GM19468 (cell line): ENCODE measurements at regions not wholly inside any gene's neighbourhood (a gene's known extent, or its start where the extent isn't known, plus 50 kb on each side); places are given as distances from the start of the nearest gene placed in this dataset.

Source experiments
- ATAC-seq: cut with Tn5 transposase; IDR thresholded peaks from one replicate; pipeline ENCODE4 v1.9.1; 2021; ENCODE audit warnings: mild to moderate bottlenecking, moderate library complexity, moderate number of reproducible peaks; ENCODE audit not compliant: unreplicated experiment; ENCODE audit errors: extremely low read depth

GRCh38 chr18:56196495-56197225 lies 441.7 kb downstream of the TXNL1 start:
- ATAC-seq: no peak

- ATAC-seq: no peak
Observed at GRCh38 chr18:56191334-56191733, 447.1 kb downstream of the TXNL1 start.

GRCh38 chr18:56189615-56190014 lies 448.8 kb downstream of the TXNL1 start:
- no peak for ATAC-seq

- no peak for ATAC-seq
Observed at GRCh38 chr18:56188529-56189275, 449.7 kb downstream of the TXNL1 start.

- ATAC-seq: no peak
Observed at GRCh38 chr18:56186319-56186718, 452.1 kb downstream of the TXNL1 start.

GRCh38 chr18:56185126-56185525 lies 453.3 kb downstream of the TXNL1 start:
- ATAC-seq: no peak

- no peak for ATAC-seq
Observed at GRCh38 chr18:56176751-56177150, 461.6 kb downstream of the TXNL1 start.

GRCh38 chr18:56175330-56176001 lies 462.9 kb downstream of the TXNL1 start:
- ATAC-seq: no peak

GRCh38 chr18:56173542-56174220 lies 464.7 kb downstream of the TXNL1 start:
- no peak for ATAC-seq

- no peak for ATAC-seq
Observed at GRCh38 chr18:56172527-56172926, 465.9 kb downstream of the TXNL1 start.

GRCh38 chr18:56171848-56172247 lies 466.5 kb downstream of the TXNL1 start:
- ATAC-seq: no peak

- ATAC-seq: no peak
Observed at GRCh38 chr18:56168049-56168781, 470.2 kb downstream of the TXNL1 start.

GRCh38 chr18:56167366-56167765 lies 471.0 kb downstream of the TXNL1 start:
- no peak for ATAC-seq

- no peak for ATAC-seq
Observed at GRCh38 chr18:56166914-56167313, 471.5 kb downstream of the TXNL1 start.

GRCh38 chr18:56165601-56166355 lies 472.6 kb downstream of the TXNL1 start:
- no peak for ATAC-seq

GRCh38 chr18:56162311-56163265 lies 475.8 kb downstream of the TXNL1 start:
- no peak for ATAC-seq

- ATAC-seq: no peak
Observed at GRCh38 chr18:56161566-56162260, 476.7 kb downstream of the TXNL1 start.

GRCh38 chr18:56158676-56159075 lies 479.7 kb downstream of the TXNL1 start:
- no peak for ATAC-seq
